ENCODE measurements at regions not wholly inside any gene's neighbourhood (a gene's known extent, or its start where the extent isn't known, plus 50 kb on each side); places are given as distances from the start of the nearest gene placed in this dataset.
A peak's percentile ranks its signal among the peaks of the same experiment; 100 is the strongest.

GRCh38 chr7:156180451-156181229, 368.4 kb upstream of the SHH start:
- DNase-seq (ENCODE audit: low spot score), result no peak

GRCh38 chr7:156179872-156180390, 367.7 kb upstream of the SHH start:
- DNase-seq (ENCODE audit: low spot score), result no peak

- DNase-seq (ENCODE audit: low spot score), result no peak
Measured at GRCh38 chr7:156178857-156179256, 366.6 kb upstream of the SHH start.

- DNase-seq (ENCODE audit: low spot score), result no peak
Measured at GRCh38 chr7:156178214-156178613, 366.0 kb upstream of the SHH start.

- DNase-seq (ENCODE audit: low spot score), result no peak
Measured at GRCh38 chr7:156177422-156178055, 365.3 kb upstream of the SHH start.

GRCh38 chr7:156176039-156176438, 363.8 kb upstream of the SHH start:
- no peak for DNase-seq (ENCODE audit: low spot score)

GRCh38 chr7:156175003-156175402, 362.7 kb upstream of the SHH start:
- DNase-seq (ENCODE audit: low spot score), result no peak

- no peak for DNase-seq (ENCODE audit: low spot score)
Measured at GRCh38 chr7:156174428-156174827, 362.2 kb upstream of the SHH start.

GRCh38 chr7:156173748-156174353, 361.6 kb upstream of the SHH start:
- DNase-seq (ENCODE audit: low spot score), result no peak

- DNase-seq (ENCODE audit: low spot score), result no peak
Measured at GRCh38 chr7:156173346-156173745, 361.1 kb upstream of the SHH start.

GRCh38 chr7:156172638-156173037, 360.4 kb upstream of the SHH start:
- no peak for DNase-seq (ENCODE audit: low spot score)

GRCh38 chr7:156169474-156170370, 357.5 kb upstream of the SHH start:
- no peak for DNase-seq (ENCODE audit: low spot score)

GRCh38 chr7:156168434-156168833, 356.2 kb upstream of the SHH start:
- DNase-seq (ENCODE audit: low spot score), result no peak

GRCh38 chr7:156167987-156168386, 355.7 kb upstream of the SHH start:
- no peak for DNase-seq (ENCODE audit: low spot score)

GRCh38 chr7:156167417-156167807, 355.1 kb upstream of the SHH start:
- DNase-seq (ENCODE audit: low spot score), result no peak

- DNase-seq (ENCODE audit: low spot score), result no peak
Measured at GRCh38 chr7:156166692-156167416, 354.6 kb upstream of the SHH start.

- no peak for DNase-seq (ENCODE audit: low spot score)
Measured at GRCh38 chr7:156163747-156164146, 351.5 kb upstream of the SHH start.

- no peak for DNase-seq (ENCODE audit: low spot score)
Measured at GRCh38 chr7:156162451-156162850, 350.2 kb upstream of the SHH start.

- DNase-seq (ENCODE audit: low spot score), result peak; percentile 16
Measured at GRCh38 chr7:156160811-156161210, 348.5 kb upstream of the SHH start.

GRCh38 chr7:156158693-156159092, 346.4 kb upstream of the SHH start:
- no peak for DNase-seq (ENCODE audit: low spot score)

GRCh38 chr7:156158213-156158612, 345.9 kb upstream of the SHH start:
- DNase-seq (ENCODE audit: low spot score), result no peak
